ENCODE measurements at regions not wholly inside any gene's neighbourhood (a gene's known extent, or its start where the extent isn't known, plus 50 kb on each side); places are given as distances from the start of the nearest gene placed in this dataset.

DNA sequence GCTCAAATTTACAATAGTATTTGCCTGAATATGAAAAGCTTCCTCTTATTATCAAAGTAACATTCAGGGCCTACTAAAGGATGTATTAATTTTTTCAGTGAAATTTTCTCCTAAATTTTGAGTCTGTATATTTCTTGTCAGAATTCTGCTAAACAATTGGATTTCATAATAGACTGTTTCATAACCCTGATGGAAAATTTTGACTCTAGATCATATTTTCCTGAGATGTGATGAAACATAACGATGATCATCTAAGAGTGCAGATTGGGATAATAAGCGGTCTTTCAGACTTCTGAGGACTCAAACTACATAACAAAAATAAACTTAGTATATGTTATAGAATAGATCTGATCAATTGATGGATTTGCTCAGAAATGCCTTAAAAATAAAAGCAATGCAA, 574.5 kb upstream of the TBL1XR1 start:
- DNase-seq (no peak), ATAC-seq (no peak)
- intact Hi-C loops (cut with DNase I): loop anchor here in 7 of 10 donors (5.0 to 10.0 kb wide), 8 partner anchors 49 to 727 kb away; partner anchors contain the start of gene TBL1XR1 (in 1 of the 7)
- peaks cover 0 to 23% (median 2%) of the 10 kb centered on the region in 12 donors for H3K9me3 ChIP-seq
- 90 to 95% (median 94%) methylated on average over 2 of the region's 2 CpGs for WGBS, 4 donors
- H3K4me1 ChIP-seq: peaks cover 4 to 43% (median 23%) of the 10 kb centered on the region in 12 donors
- peak overlapping the region in 4 of 12 donors; percentile 12 to 58 (median 24) for H3K27ac ChIP-seq
- no peak for TF ChIP-seq POLR2A (IDR thresholded peaks at IDR 0.05)
- TF ChIP-seq, protein P1, sequence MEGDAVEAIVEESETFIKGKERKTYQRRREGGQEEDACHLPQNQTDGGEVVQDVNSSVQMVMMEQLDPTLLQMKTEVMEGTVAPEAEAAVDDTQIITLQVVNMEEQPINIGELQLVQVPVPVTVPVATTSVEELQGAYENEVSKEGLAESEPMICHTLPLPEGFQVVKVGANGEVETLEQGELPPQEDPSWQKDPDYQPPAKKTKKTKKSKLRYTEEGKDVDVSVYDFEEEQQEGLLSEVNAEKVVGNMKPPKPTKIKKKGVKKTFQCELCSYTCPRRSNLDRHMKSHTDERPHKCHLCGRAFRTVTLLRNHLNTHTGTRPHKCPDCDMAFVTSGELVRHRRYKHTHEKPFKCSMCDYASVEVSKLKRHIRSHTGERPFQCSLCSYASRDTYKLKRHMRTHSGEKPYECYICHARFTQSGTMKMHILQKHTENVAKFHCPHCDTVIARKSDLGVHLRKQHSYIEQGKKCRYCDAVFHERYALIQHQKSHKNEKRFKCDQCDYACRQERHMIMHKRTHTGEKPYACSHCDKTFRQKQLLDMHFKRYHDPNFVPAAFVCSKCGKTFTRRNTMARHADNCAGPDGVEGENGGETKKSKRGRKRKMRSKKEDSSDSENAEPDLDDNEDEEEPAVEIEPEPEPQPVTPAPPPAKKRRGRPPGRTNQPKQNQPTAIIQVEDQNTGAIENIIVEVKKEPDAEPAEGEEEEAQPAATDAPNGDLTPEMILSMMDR (IDR thresholded peaks at IDR 0.05): no peak
- no peaks in the 10 kb centered on the region for H3K27me3 ChIP-seq
- no peak overlapping the region for H3K4me3 ChIP-seq
- no peaks in the 10 kb centered on the region for H3K36me3 ChIP-seq

DNA sequence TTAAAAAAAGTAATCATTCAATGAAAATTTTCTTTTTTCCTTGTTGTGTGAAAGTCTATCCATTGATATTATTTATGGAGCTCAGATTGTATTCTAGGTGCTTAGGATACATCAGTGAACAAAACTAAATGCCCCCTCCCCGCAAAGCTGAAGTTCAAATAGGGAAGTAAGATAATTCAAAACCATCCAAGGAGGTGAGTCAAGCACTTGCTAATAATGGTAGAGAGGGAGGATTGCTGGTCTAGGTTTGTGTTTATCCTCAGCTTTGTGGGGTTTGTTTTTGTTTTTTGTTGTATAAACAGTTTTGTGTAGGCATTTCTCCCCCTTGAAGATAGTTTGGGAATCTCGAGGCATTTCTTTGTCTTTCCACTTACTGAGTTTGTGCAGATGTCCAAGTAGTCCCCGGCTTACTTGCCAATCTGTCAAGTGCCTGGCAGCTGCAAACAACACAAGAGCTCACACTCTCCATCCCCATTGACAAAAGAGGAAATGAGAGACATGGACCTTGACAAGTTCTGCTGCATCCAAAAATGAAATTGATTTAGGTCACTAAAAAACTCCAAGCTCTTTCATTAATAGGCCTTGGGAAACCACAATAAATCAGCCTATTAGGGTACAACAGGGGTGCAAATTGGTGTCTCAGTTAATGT, 575.8 kb upstream of the TBL1XR1 start:
- peak in 1 of 5 donors; percentile 39 for DNase-seq
- peak overlapping the region in 3 of 12 donors; percentile 4 to 26 (median 13) for H3K27ac ChIP-seq
- peaks cover 4 to 51% (median 25%) of the 10 kb centered on the region in 12 donors for H3K4me1 ChIP-seq
- no peaks in the 10 kb centered on the region for H3K36me3 ChIP-seq
- no peak overlapping the region for H3K4me3 ChIP-seq
- intact Hi-C loops (cut with DNase I): loop anchor here in 7 of 10 donors (5.0 to 10.0 kb wide), 8 partner anchors 51 to 728 kb away; partner anchors contain the start of gene TBL1XR1 (in 1 of the 7)
- peak; percentile 62 to 77 (median 67) for ATAC-seq
- H3K27me3 ChIP-seq: no peaks in the 10 kb centered on the region
- TF ChIP-seq, protein P1 (IDR thresholded peaks at IDR 0.05): no peak
- TF ChIP-seq POLR2A (IDR thresholded peaks at IDR 0.05): no peak
- peaks cover 0 to 17% (median under 1%) of the 10 kb centered on the region in 12 donors for H3K9me3 ChIP-seq
- 51 to 57% (median 55%) methylated on average over 3 of the region's 3 CpGs for WGBS, 4 donors

DNA sequence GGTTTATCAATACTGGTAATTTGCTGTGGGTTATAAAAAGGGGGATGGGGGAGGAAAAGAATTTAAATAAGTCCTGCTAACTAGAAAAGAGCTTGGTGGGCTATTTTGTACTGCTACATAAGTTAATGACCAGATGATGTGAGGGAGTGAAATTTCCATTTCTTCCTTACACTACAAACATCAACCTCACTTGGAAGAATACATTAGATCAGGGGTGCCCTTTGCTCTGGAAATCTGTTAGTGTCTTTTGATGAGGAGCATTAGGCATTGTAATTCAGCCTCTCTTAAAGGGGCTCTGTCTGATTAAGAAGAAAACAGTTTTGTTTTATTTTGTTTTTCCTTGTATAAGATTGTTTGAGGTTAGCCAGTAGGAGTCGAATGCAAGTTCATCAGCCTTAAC, 576.4 kb upstream of the TBL1XR1 start:
- H3K4me1 ChIP-seq: peaks cover 4 to 58% (median 25%) of the 10 kb centered on the region in 12 donors
- ATAC-seq (no peak), DNase-seq (no peak)
- H3K36me3 ChIP-seq: no peaks in the 10 kb centered on the region
- peaks cover 0 to 16% (median 0%) of the 10 kb centered on the region in 12 donors for H3K9me3 ChIP-seq
- H3K27me3 ChIP-seq: no peaks in the 10 kb centered on the region
- intact Hi-C loops (cut with DNase I): loop anchor here in 7 of 10 donors (5.0 to 10.0 kb wide), 8 partner anchors 51 to 729 kb away; partner anchors contain the start of gene TBL1XR1 (in 1 of the 7)
- TF ChIP-seq, protein P1 (IDR thresholded peaks at IDR 0.05): no peak
- TF ChIP-seq POLR2A (IDR thresholded peaks at IDR 0.05): no peak
- H3K27ac ChIP-seq: peak overlapping the region in 3 of 12 donors; percentile 4 to 26 (median 13)
- H3K4me3 ChIP-seq: no peak overlapping the region
- WGBS, 4 donors: 88 to 93% (median 89%) methylated on average over 1 of the region's 1 CpG

DNA sequence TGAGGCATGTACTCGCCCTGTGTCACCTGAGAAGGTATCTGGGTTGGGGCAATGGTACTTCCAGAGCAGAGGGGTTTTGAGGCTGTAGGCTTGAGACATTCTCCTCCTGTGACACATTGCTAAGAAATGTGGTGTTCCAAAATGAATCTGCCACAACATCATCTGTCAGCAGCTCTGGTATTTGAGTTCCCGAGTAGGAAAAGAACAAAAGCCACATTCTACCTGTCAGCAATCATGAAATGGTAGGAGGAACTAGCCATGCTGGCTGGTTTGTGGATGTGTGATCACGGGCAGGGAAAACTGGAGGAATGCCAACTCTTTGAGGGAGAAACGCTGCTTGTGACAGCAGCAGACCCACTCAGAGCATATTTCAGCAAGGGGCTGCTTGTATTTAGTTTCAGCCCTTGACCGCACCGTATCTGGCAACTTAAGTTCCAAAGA, 579.4 kb upstream of the TBL1XR1 start:
- Histone ChIP-seq H3K27me3 (no peaks in the 10 kb centered on the region), H3K4me1 (peaks cover 0 to 65% (median 25%) of the 10 kb centered on the region in 12 donors)

More for the DNA sequence above, 579.4 kb upstream of the TBL1XR1 start:
- H3K4me3 ChIP-seq: no peak overlapping the region
- no peaks in the 10 kb centered on the region for H3K36me3 ChIP-seq
- intact Hi-C loops (cut with DNase I): loop anchor here in 7 of 10 donors (5.0 to 10.0 kb wide), 8 partner anchors 54 to 732 kb away; partner anchors contain the start of gene TBL1XR1 (in 1 of the 7)
- H3K27ac ChIP-seq: no peak overlapping the region
- DNase-seq (no peak), ATAC-seq (no peak)
- TF ChIP-seq POLR2A (IDR thresholded peaks at IDR 0.05): no peak
- TF ChIP-seq, protein P1 (IDR thresholded peaks at IDR 0.05): no peak
- H3K9me3 ChIP-seq: peaks cover 0 to 5% (median 0%) of the 10 kb centered on the region in 12 donors
- 56 to 74% (median 66%) methylated on average over 6 of the region's 6 CpGs for whole genome bisulfite sequencing, 4 donors

Measured in heart left ventricle (tissue), 16 donors.